Activated CD8-positive, alpha-beta T cell treated with anti-CD3 and anti-CD28 coated beads for 36 hours (primary cell): ENCODE measurements at regions not wholly inside any gene's neighbourhood (a gene's known extent, or its start where the extent isn't known, plus 50 kb on each side); places are given as distances from the start of the nearest gene placed in this dataset.

Experiments used
- ATAC-seq: fragments of 200-7000 bp; cut with Tn5 transposase; one replicate; pipeline ENCODE4 v1.10.0; 2021; ENCODE audit warnings: mild to moderate bottlenecking, moderate library complexity
- CTCF ChIA-PET: fragments of 350-600 bp; sonication (Branson Sonifier 250); formaldehyde crosslinking; loops from one replicate; lab custom pipeline; 2021; ENCODE audit warnings: antibody characterized with exemption; lab: Charles Lee
- POLR2A ChIA-PET: fragments of 350-600 bp; sonication (Branson Sonifier 250); formaldehyde crosslinking; loops from one replicate; lab custom pipeline; 2021; ENCODE audit warnings: antibody characterized with exemption; lab: Charles Lee
- DNase-seq: peaks from one replicate; pipeline ENCODE4 v3.0.0-alpha.2; 2020
- H3K27ac Mint-ChIP-seq: one replicate; pipeline ENCODE4 v1.8.0; 2021; ENCODE audit warnings: mild to moderate bottlenecking, mixed read lengths
- H3K27me3 Mint-ChIP-seq: one replicate; pipeline ENCODE4 v1.8.0; 2021; ENCODE audit warnings: mixed read lengths
- H3K36me3 Mint-ChIP-seq: one replicate; pipeline ENCODE4 v1.8.0; 2021; ENCODE audit warnings: low read depth, mixed read lengths
- H3K4me1 Mint-ChIP-seq: one replicate; pipeline ENCODE4 v1.8.0; 2021; ENCODE audit warnings: low read depth, mixed read lengths
- H3K4me3 Mint-ChIP-seq: one replicate; pipeline ENCODE4 v1.8.0; 2021; ENCODE audit warnings: mild to moderate bottlenecking, moderate library complexity, mixed read lengths
- H3K9me3 Mint-ChIP-seq: one replicate; pipeline ENCODE4 v1.8.0; 2021; ENCODE audit warnings: mixed read lengths
- CTCF ChIP-seq: fragments of 200-600 bp; IDR thresholded peaks from one replicate; pipeline ENCODE4 v1.8.0; 2022; ENCODE audit warnings: antibody characterized with exemption, mild to moderate bottlenecking
- intact Hi-C: fragments of 100-400 bp; cut with micrococcal nuclease; formaldehyde crosslinking; loops from one replicate; pipeline ENCODE4 v1.10.0; 2022

- Mint-ChIP-seq H3K36me3 (no peaks in the 10 kb centered on the region), H3K27me3 (no peaks in the 10 kb centered on the region), H3K27ac (no peak overlapping the region), H3K4me1 (no peaks in the 10 kb centered on the region), H3K4me3 (no peak overlapping the region), H3K9me3 (no peaks in the 10 kb centered on the region)
- TF ChIP-seq CTCF: no peak
- no peak for ATAC-seq
- intact Hi-C loops: no loop called here
- ChIA-PET POLR2A (no interaction called here), CTCF (no interaction called here)
- no peak for DNase-seq
Measured at GRCh38 chr9:86755561-86755941, 191.8 kb downstream of the GAS1 start.

GRCh38 chr9:86754581-86755560 lies 192.4 kb downstream of the GAS1 start:
- ATAC-seq: no peak
- ChIA-PET CTCF (no interaction called here), POLR2A (no interaction called here)
- Mint-ChIP-seq H3K36me3 (no peaks in the 10 kb centered on the region), H3K4me3 (no peak overlapping the region), H3K27me3 (no peaks in the 10 kb centered on the region), H3K27ac (no peak overlapping the region), H3K9me3 (no peaks in the 10 kb centered on the region), H3K4me1 (no peaks in the 10 kb centered on the region)
- no peak for DNase-seq
- no peak for TF ChIP-seq CTCF
- intact Hi-C loops: no loop called here

- Mint-ChIP-seq H3K4me1 (no peaks in the 10 kb centered on the region), H3K27ac (no peak overlapping the region), H3K36me3 (no peaks in the 10 kb centered on the region), H3K9me3 (no peaks in the 10 kb centered on the region), H3K4me3 (no peak overlapping the region), H3K27me3 (no peaks in the 10 kb centered on the region)
- ATAC-seq (no peak), DNase-seq (no peak)
- intact Hi-C loops: no loop called here
- ChIA-PET CTCF (no interaction called here), POLR2A (no interaction called here)
- no peak for TF ChIP-seq CTCF
Measured at GRCh38 chr9:86753836-86754235, 193.5 kb downstream of the GAS1 start.

GRCh38 chr9:86752733-86753132 lies 194.6 kb downstream of the GAS1 start:
- POLR2A ChIA-PET: no interaction called here
- Mint-ChIP-seq H3K27ac (no peak overlapping the region), H3K27me3 (no peaks in the 10 kb centered on the region), H3K9me3 (no peaks in the 10 kb centered on the region), H3K4me3 (no peak overlapping the region), H3K4me1 (no peaks in the 10 kb centered on the region), H3K36me3 (no peaks in the 10 kb centered on the region)
- no peak for DNase-seq
- no peak for TF ChIP-seq CTCF
- CTCF ChIA-PET: no interaction called here
- ATAC-seq: no peak
- intact Hi-C loops: no loop called here

GRCh38 chr9:86751956-86752355 lies 195.3 kb downstream of the GAS1 start:
- no peak for ATAC-seq
- DNase-seq: no peak
- TF ChIP-seq CTCF: no peak
- H3K4me3 Mint-ChIP-seq: no peak overlapping the region
- POLR2A ChIA-PET: no interaction called here
- H3K27me3 Mint-ChIP-seq: no peaks in the 10 kb centered on the region
- intact Hi-C loops: no loop called here
- H3K27ac Mint-ChIP-seq: no peak overlapping the region
- H3K4me1 Mint-ChIP-seq: no peaks in the 10 kb centered on the region
- no peaks in the 10 kb centered on the region for H3K9me3 Mint-ChIP-seq
- CTCF ChIA-PET: no interaction called here
- H3K36me3 Mint-ChIP-seq: no peaks in the 10 kb centered on the region
